HL-60 (cell line): ENCODE measurements at regions not wholly inside any gene's neighbourhood (a gene's known extent, or its start where the extent isn't known, plus 50 kb on each side); places are given as distances from the start of the nearest gene placed in this dataset.

Source experiments
- DNase-seq, 2 experiments: peaks; one replicate each; pipeline ENCODE4 v3.0.0-alpha.2; 2010 to 2020; ENCODE audit warnings: low read depth in 1 of 2, low spot score in 1 of 2
- H3K27ac ChIP-seq: fragments of 250-450 bp; sonication (Bioruptor Pico); replicated peaks from 2 replicates; pipeline ENCODE4 v1.5.1; 2020; ENCODE audit warnings: mild to moderate bottlenecking, moderate library complexity
- H3K27me3 ChIP-seq: fragments of 250-450 bp; sonication (Bioruptor Pico); 2 replicates; pipeline ENCODE4 v1.5.1; 2021; ENCODE audit warnings: mild to moderate bottlenecking, moderate library complexity; ENCODE audit not compliant: insufficient read depth, poor library complexity, severe bottlenecking
- H3K4me3 ChIP-seq: replicated peaks from 2 replicates; pipeline ENCODE4 v1.5.1; 2011; ENCODE audit warnings: mild to moderate bottlenecking, control low read depth, low read length; ENCODE audit not compliant: insufficient read depth
- GABPA ChIP-seq: IDR thresholded peaks from 2 replicates; pipeline ENCODE4 v1.6.1; 2012; ENCODE audit warnings: low read depth
- POLR2AphosphoS5 ChIP-seq: IDR thresholded peaks from 2 replicates; pipeline ENCODE4 v1.6.1; 2012; ENCODE audit warnings: low read depth
- REST ChIP-seq: IDR thresholded peaks from 2 replicates; pipeline ENCODE4 v1.6.1; 2012; ENCODE audit warnings: low read depth; ENCODE audit not compliant: insufficient replicate concordance
- SPI1 ChIP-seq: IDR thresholded peaks from 2 replicates; pipeline ENCODE4 v1.6.1; 2012; ENCODE audit warnings: low read depth, mild to moderate bottlenecking, borderline replicate concordance
- TF ChIP-seq, protein P1 (sequence below): IDR thresholded peaks from one replicate; pipeline ENCODE4 v1.5.1; 2011; ENCODE audit warnings: low read length, control low read depth, inconsistent platforms; ENCODE audit not compliant: insufficient read depth

GRCh38 chr10:128861018-128861901 lies 605.8 kb upstream of the MGMT start:
- H3K27me3 ChIP-seq = no peaks in the 10 kb centered on the region
- no peak overlapping the region for H3K4me3 ChIP-seq
- no peak overlapping the region for H3K27ac ChIP-seq
- TF ChIP-seq GABPA = no peak
- TF ChIP-seq POLR2AphosphoS5 = no peak
- no peak for TF ChIP-seq SPI1
- TF ChIP-seq, protein P1, sequence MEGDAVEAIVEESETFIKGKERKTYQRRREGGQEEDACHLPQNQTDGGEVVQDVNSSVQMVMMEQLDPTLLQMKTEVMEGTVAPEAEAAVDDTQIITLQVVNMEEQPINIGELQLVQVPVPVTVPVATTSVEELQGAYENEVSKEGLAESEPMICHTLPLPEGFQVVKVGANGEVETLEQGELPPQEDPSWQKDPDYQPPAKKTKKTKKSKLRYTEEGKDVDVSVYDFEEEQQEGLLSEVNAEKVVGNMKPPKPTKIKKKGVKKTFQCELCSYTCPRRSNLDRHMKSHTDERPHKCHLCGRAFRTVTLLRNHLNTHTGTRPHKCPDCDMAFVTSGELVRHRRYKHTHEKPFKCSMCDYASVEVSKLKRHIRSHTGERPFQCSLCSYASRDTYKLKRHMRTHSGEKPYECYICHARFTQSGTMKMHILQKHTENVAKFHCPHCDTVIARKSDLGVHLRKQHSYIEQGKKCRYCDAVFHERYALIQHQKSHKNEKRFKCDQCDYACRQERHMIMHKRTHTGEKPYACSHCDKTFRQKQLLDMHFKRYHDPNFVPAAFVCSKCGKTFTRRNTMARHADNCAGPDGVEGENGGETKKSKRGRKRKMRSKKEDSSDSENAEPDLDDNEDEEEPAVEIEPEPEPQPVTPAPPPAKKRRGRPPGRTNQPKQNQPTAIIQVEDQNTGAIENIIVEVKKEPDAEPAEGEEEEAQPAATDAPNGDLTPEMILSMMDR = no peak
- no peak for TF ChIP-seq REST
- no peak for DNase-seq

GRCh38 chr10:128863411-128863810 lies 603.6 kb upstream of the MGMT start:
- H3K4me3 ChIP-seq = no peak overlapping the region
- H3K27ac ChIP-seq = no peak overlapping the region
- TF ChIP-seq, protein P1 = no peak
- TF ChIP-seq SPI1 = no peak
- TF ChIP-seq GABPA = no peak
- TF ChIP-seq REST = no peak
- TF ChIP-seq POLR2AphosphoS5 = no peak
- H3K27me3 ChIP-seq = no peaks in the 10 kb centered on the region
- DNase-seq = no peak

DNA sequence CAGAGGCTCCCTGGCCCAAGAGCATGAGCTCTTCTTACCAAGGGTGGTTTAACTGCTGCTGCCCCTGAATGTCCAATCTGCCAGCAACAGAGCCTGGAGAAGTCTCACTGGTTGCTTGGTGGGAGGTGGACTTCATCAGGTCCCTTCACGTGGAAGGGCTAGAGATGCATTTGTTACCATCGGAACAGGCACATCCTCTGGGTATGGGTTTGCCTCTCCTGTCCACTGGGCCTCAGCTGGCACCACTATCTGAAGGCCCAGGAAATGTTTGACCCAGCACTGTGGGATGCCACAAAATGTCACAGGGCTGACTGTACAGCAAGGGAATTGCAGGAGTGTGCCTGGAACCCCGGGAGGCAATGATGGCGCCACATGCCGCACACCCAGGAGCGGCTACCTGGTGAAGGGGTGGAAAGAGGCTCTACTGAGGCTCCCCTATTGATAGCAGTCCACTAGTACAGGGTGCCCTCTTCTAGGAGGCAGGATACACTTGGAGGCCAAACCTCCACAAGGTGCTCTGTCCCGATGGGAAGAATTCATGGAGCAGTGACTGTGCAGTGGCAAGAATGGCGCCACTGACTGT lies 603.1 kb upstream of the MGMT start:
- TF ChIP-seq GABPA (no peak), SPI1 (no peak), POLR2AphosphoS5 (no peak), REST (no peak)
- TF ChIP-seq, protein P1 = no peak

More for the DNA sequence above, 603.1 kb upstream of the MGMT start:
- H3K4me3 ChIP-seq = no peak overlapping the region
- DNase-seq = no peak
- no peaks in the 10 kb centered on the region for H3K27me3 ChIP-seq
- no peak overlapping the region for H3K27ac ChIP-seq
